ENCODE measurements at regions not wholly inside any gene's neighbourhood (a gene's known extent, or its start where the extent isn't known, plus 50 kb on each side); places are given as distances from the start of the nearest gene placed in this dataset.

GRCh38 chr10:5588603-5589002, 63.8 kb downstream of the CALML3 start:
- no peak for DNase-seq
- Histone ChIP-seq H3F3A (replicated peaks; ENCODE audit: insufficient read depth) (no peaks in the 10 kb centered on the region), H3K79me2 (ENCODE audit: insufficient read depth) (no peaks in the 10 kb centered on the region), H3K9me2 (no peaks in the 10 kb centered on the region), H3K27ac (ENCODE audit: low read depth in 2 of 2, low read length in 1 of 2) (no peak overlapping the region), H2AFZ (ENCODE audit: low read depth) (no peak overlapping the region), H3K36me3 (replicated peaks in 1 of 2; ENCODE audit: control insufficient read depth in 1 of 2, insufficient read depth in 2 of 2, low read length in 1 of 2) (no peaks in the 10 kb centered on the region), H3K4me2 (no peak overlapping the region), H3K9me3 (no peaks in the 10 kb centered on the region), H3K4me1 (ENCODE audit: control insufficient read depth in 1 of 2, insufficient read depth in 2 of 2, low read depth in 1 of 2, low read length in 1 of 2) (peaks cover 0 to 37% of the 10 kb centered on the region in 2 experiments; a peak in 2 of 4 replicates), H3K27me3 (ENCODE audit: insufficient read depth) (no peaks in the 10 kb centered on the region), H4K20me1 (ENCODE audit: insufficient read depth) (no peaks in the 10 kb centered on the region), H3K9ac (no peak overlapping the region), H3K4me3 (ENCODE audit: low read depth in 2 of 2, low read length in 1 of 2) (no peak overlapping the region)
- ChIA-PET POLR2A (no interaction called here), CTCF (interaction anchor here (1.0 kb wide), 1 partner anchor 9 kb away, joined by 3 read pairs; no protein-coding TSS in a partner anchor)
- TF ChIP-seq MXI1 (IDR thresholded peaks at IDR 0.05; ENCODE audit: low read depth, low read length) = no peak
- TF ChIP-seq RAD21 (IDR thresholded peaks at IDR 0.05; ENCODE audit: low read length) = no peak
- no peak for TF ChIP-seq FOXJ3 (CRISPR knock-in tag; IDR thresholded peaks at IDR 0.05)
- no peak for TF ChIP-seq NFIC (IDR thresholded peaks at IDR 0.05; ENCODE audit: borderline replicate concordance)
- no peak for TF ChIP-seq RXRA (IDR thresholded peaks at IDR 0.05; ENCODE audit: borderline replicate concordance, low read depth)
- no peak for TF ChIP-seq IRF3 (IDR thresholded peaks at IDR 0.05; ENCODE audit: low read depth, low read length)
- no peak for TF ChIP-seq FOSL2 (IDR thresholded peaks at IDR 0.05; ENCODE audit: borderline replicate concordance, low read depth)
- WGBS (ENCODE audit: low lambda C conversion rate) = 92% methylated on average over 4 of the region's 5 CpGs
